T47D (cell line): ENCODE measurements at regions not wholly inside any gene's neighbourhood (a gene's known extent, or its start where the extent isn't known, plus 50 kb on each side); places are given as distances from the start of the nearest gene placed in this dataset.

Source experiments
- DNase-seq, 2 experiments: peaks; one replicate each; pipeline versions ENCODE4 v3.0.0 to v3.0.0-alpha.2; 2011 to 2012; ENCODE audit warnings: low read depth in 1 of 2, low spot score in 1 of 2
- JUND ChIP-seq: IDR thresholded peaks from 2 replicates; pipeline ENCODE4 v1.6.1; 2012; ENCODE audit warnings: low read depth
- in situ Hi-C: cut with HindIII; loops from 2 replicates; pipeline ENCODE4 v1.10.0; 2016; ENCODE audit warnings: low sequenced_read_pairs, low pct_unique_long_range_greater_than_20kb

- in situ Hi-C loops = no loop called here
- no peak for TF ChIP-seq JUND
- DNase-seq = no peak
Observed at GRCh38 chr6:91868539-91869202, 1281.8 kb upstream of the MAP3K7 start.

GRCh38 chr6:91865889-91866288 lies 1279.0 kb upstream of the MAP3K7 start:
- no peak for DNase-seq
- no peak for TF ChIP-seq JUND
- in situ Hi-C loops = no loop called here

DNA sequence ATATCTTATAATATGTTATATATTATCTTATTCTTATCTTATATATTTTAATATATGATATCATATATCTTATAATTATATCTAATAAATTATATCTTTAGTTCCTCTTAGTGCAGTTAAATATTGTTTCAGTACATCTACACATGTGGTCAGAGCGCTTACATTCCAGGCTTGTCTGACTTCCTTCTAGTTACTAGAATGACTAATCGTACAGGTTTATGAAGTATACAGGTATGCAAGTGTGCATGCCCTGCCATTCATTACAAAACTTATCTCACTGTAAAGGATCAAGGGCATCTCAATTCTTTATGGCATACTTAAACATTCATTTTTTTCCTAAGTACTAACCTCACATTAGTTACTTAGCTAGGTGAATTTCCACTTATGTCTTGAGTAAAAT lies 1278.0 kb upstream of the MAP3K7 start:
- DNase-seq = peak in 1 of 2 experiments; percentile 15
- TF ChIP-seq JUND = no peak
- in situ Hi-C loops = no loop called here

DNA sequence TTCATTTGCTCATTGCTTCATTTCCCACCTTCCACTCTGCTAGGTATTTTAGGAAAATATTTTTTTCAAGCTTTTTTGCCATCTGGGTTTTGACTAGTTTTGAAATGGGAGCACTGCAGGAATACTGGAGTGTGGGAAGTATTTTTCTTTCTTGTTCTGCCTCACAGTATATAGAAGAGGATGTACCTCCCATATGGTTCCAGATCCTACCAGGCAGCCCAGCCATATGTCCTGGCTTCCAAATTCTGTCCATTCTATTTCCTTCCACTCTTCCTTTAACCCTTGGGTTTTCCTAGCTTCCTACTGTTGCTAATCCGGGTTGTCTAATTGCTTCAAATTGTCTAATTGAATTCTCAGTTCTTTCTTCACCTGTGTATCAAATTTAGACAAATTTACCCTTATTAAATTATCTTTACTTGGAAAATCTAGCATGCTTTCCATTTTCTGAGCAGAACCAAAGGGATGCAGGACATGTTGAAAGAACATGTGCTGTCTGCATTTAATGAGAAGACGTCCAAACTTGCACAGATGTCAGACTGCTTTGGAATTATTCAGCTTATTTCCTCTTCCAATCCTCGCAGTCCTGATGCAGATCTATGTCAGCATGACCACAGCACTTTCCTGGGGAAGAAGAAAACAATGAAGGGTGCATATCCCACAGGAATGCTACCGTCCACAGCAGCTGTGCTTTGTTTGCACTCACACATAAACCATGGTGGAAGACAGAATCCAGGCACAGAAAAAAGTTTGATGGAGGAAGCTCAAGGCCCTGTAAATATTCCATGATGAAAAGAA lies 1273.9 kb upstream of the MAP3K7 start:
- peak in 1 of 2 experiments; percentile 52 for DNase-seq
- in situ Hi-C loops = no loop called here
- TF ChIP-seq JUND = no peak

DNA sequence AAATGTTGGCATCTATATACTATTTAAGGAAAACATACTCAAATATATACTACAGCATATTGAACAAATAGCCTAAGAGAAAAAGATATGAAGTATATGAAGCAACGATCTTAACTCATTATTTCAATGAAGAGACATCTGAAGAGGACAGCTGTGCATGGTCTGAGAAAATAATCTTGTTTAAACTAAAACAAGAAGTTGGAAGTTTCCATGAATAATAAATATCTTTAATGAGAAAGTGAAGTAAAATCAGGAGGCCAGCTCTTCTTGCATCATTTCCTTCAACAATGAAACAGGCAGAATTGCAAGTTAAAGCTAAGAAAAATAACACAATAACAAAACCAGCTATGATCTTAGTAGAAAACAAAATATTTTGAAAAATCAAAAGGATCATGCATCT lies 1265.4 kb upstream of the MAP3K7 start:
- TF ChIP-seq JUND = no peak
- DNase-seq = no peak
- in situ Hi-C loops = no loop called here

DNA sequence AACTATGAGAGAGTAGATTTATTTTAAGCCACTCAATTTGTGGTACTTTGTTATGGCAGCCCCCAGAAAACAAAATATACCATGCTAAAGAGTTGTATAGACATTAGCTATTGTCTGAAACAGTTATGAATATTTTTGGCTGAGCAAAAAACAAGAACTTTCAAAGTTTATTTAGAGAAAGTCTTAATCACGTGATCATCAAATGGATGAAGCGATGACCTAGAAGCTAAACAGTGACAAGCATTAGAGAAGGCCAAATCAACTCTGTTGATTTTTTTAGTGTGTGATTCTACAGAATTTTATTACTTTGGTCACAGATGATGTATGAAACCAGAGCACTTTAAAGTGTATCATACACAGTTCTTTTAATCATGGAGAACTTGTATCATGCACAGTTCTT lies 1247.9 kb upstream of the MAP3K7 start:
- no peak for DNase-seq
- TF ChIP-seq JUND = no peak
- in situ Hi-C loops = no loop called here

DNA sequence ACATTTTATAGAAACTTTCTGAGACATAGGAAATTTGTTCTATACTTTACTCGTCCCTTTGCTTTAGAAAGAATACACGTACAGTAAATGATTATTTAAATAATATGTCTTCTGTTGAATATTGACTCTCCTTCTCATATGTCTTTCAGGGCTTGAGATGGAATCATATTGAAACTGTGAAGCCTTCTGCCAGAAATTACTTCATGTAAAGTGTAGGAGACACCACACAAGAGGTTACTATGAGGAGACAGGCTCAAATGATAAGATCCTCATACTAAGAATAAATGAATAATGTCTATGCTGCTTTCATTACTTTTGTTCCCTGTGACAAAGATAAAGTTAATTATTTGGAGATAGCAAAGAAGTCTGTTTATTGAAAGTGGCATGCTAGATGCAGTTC lies 1240.3 kb upstream of the MAP3K7 start:
- in situ Hi-C loops = no loop called here
- no peak for TF ChIP-seq JUND

GRCh38 chr6:91826128-91826527 lies 1239.3 kb upstream of the MAP3K7 start:
- in situ Hi-C loops = no loop called here
- no peak for TF ChIP-seq JUND
- no peak for DNase-seq

More for the DNA sequence above, 1240.3 kb upstream of the MAP3K7 start:
- no peak for DNase-seq

- in situ Hi-C loops = no loop called here
- TF ChIP-seq JUND = no peak
- DNase-seq = no peak
Observed at GRCh38 chr6:91824331-91824730, 1237.5 kb upstream of the MAP3K7 start.

DNA sequence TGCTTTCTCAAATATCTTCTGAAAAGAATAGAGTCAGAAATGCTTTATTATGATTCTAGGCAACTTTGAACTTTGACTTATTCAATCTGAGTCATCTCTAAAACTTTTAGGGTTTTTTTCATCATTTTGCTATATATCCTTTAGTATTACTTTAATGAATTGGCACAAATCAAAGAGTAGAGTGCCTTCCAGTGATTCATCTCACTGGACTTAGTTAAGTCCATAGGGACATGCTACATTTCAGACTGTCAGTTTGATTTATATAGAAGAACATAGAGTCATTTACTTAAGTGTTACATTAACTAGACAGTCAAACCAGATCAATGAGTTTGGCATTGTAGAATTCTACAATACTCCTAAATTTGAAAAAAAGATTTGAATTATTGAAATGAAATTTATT lies 1235.7 kb upstream of the MAP3K7 start:
- TF ChIP-seq JUND = no peak
- DNase-seq = no peak
- in situ Hi-C loops = no loop called here

- peak; percentile 1 to 12 for DNase-seq
- TF ChIP-seq JUND = no peak
- in situ Hi-C loops = no loop called here
Observed at GRCh38 chr6:91816335-91816734, 1229.5 kb upstream of the MAP3K7 start.

DNA sequence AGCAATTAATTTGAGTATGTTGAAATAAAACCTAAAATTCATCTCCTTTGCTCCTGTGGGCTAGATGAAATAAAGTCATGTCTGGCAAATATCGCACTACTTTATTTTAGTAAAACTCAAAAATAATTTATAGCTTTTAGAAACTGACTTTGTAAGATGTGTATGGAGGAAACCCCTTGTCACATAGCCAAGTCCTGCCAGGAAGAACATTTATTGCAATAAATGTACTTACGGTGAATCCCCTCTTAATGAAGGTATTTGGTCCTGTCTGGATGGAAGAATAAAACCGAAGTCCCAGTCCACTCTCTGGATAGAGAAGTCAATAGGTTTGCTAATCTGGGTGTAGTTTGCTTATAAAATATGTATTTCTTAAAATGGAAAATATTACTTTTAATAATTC lies 1226.8 kb upstream of the MAP3K7 start:
- no peak for TF ChIP-seq JUND
- in situ Hi-C loops = no loop called here
- DNase-seq = no peak

DNA sequence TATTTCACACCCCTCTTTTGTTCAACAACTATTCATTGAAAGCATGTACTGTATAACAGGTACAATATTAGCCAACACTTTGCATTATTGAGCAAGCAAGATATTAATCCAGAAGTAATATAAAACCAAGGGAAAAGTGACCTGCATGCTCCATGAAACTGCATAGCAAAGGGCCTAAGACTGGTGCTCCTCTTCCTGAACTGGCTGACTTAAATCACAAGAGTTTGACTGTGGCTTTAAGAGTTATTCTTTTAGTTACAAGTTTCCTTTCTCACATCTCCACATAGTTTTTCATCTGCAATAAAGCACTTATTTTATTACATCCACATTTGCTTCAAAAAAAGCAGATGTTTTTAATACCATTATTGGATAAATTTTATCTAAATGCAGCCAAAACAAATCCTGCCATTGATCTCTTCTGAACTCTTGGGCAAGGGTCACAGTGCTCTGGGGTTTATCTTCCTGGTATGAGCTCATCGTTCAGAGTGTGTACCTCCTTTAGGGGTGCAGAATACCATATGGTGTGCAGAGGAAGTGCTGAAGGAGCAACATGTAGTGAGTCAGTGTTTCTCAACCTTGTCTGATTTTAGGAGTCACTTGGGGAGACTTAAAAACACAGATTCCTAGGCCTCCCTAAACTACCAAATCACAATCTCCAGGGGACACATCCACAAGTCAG lies 1225.9 kb upstream of the MAP3K7 start:
- DNase-seq = no peak
- in situ Hi-C loops = no loop called here
- TF ChIP-seq JUND = no peak
